Ishikawa (cell line): ENCODE measurements at regions not wholly inside any gene's neighbourhood (a gene's known extent, or its start where the extent isn't known, plus 50 kb on each side); places are given as distances from the start of the nearest gene placed in this dataset.

Experiments
- CEBPB ChIP-seq: IDR thresholded peaks from 2 replicates; pipeline ENCODE4 v1.6.1; 2012
- CREB1 ChIP-seq: IDR thresholded peaks from 2 replicates; pipeline ENCODE4 v1.6.1; 2012; ENCODE audit warnings: low read depth
- EGR1 ChIP-seq: IDR thresholded peaks from 2 replicates; pipeline ENCODE4 v1.6.1; 2012
- EP300 ChIP-seq: IDR thresholded peaks from 2 replicates; pipeline ENCODE4 v1.6.1; 2012; ENCODE audit warnings: borderline replicate concordance
- FOXM1 ChIP-seq: IDR thresholded peaks from 2 replicates; pipeline ENCODE4 v1.6.1; 2012; ENCODE audit warnings: low read depth, borderline replicate concordance
- MAX ChIP-seq: IDR thresholded peaks from 2 replicates; pipeline ENCODE4 v1.6.1; 2012
- NFIC ChIP-seq: IDR thresholded peaks from 2 replicates; pipeline ENCODE4 v1.6.1; 2012
- RAD21 ChIP-seq: IDR thresholded peaks from 2 replicates; pipeline ENCODE4 v1.6.1; 2012; ENCODE audit warnings: low read depth
- REST ChIP-seq: IDR thresholded peaks from 2 replicates; pipeline ENCODE4 v1.6.1; 2012; ENCODE audit warnings: low read depth, mild to moderate bottlenecking
- TAF1 ChIP-seq: IDR thresholded peaks from 2 replicates; pipeline ENCODE4 v1.6.1; 2012; ENCODE audit warnings: low read depth, mild to moderate bottlenecking
- TCF12 ChIP-seq: IDR thresholded peaks from 2 replicates; pipeline ENCODE4 v1.6.1; 2012; ENCODE audit warnings: low read depth
- TEAD4 ChIP-seq: IDR thresholded peaks from 2 replicates; pipeline ENCODE4 v1.6.1; 2012
- USF1 ChIP-seq: IDR thresholded peaks from 2 replicates; pipeline ENCODE4 v1.6.1; 2012
- YY1 ChIP-seq: IDR thresholded peaks from 2 replicates; pipeline ENCODE4 v1.6.1; 2012; ENCODE audit warnings: low read depth
- ZBTB7A ChIP-seq: IDR thresholded peaks from 2 replicates; pipeline ENCODE4 v1.6.1; 2012; ENCODE audit warnings: low read depth

GRCh38 chr4:85265234-85265633 is 209.7 kb upstream of the ARHGAP24 start:
- no peak for TF ChIP-seq TAF1
- no peak for TF ChIP-seq TCF12

GRCh38 chr4:85268188-85268587 is 206.8 kb upstream of the ARHGAP24 start:
- no peak for TF ChIP-seq TEAD4
- TF ChIP-seq YY1, result no peak
- no peak for TF ChIP-seq MAX
- TF ChIP-seq REST, result no peak
- TF ChIP-seq RAD21, result no peak
- TF ChIP-seq TCF12, result no peak

- TF ChIP-seq RAD21 (no peak), REST (no peak), EGR1 (no peak), USF1 (no peak), EP300 (no peak), CREB1 (no peak), MAX (no peak), ZBTB7A (no peak)
Measured at GRCh38 chr4:85268961-85269360, 206.0 kb upstream of the ARHGAP24 start.

GRCh38 chr4:85274955-85275354 is 200.0 kb upstream of the ARHGAP24 start:
- TF ChIP-seq FOXM1, result no peak
- no peak for TF ChIP-seq ZBTB7A
- no peak for TF ChIP-seq USF1
- no peak for TF ChIP-seq TCF12
- no peak for TF ChIP-seq YY1
- no peak for TF ChIP-seq NFIC
- TF ChIP-seq TEAD4, result no peak
- no peak for TF ChIP-seq MAX
- TF ChIP-seq REST, result no peak
- TF ChIP-seq CREB1, result no peak
- no peak for TF ChIP-seq RAD21
- no peak for TF ChIP-seq CEBPB
- no peak for TF ChIP-seq TAF1
- no peak for TF ChIP-seq EP300

GRCh38 chr4:85280963-85281362 is 194.0 kb upstream of the ARHGAP24 start:
- TF ChIP-seq ZBTB7A (no peak), USF1 (no peak), CREB1 (no peak), CEBPB (no peak), YY1 (no peak)
